Fibroblast of lung (primary cell): ENCODE measurements at regions not wholly inside any gene's neighbourhood (a gene's known extent, or its start where the extent isn't known, plus 50 kb on each side); places are given as distances from the start of the nearest gene placed in this dataset.

Source experiments
- CTCF ChIP-seq, 2 donors: IDR thresholded peaks in 1 of 2; conservative IDR thresholded peaks in 1 of 2; 1 replicate in 1 of 2; 2 replicates in 1 of 2; pipeline ENCODE4 v1.5.1; 2011 to 2012; ENCODE audit warnings: low read length in 2 of 2, control low read depth in 1 of 2, inconsistent platforms in 1 of 2, low read depth in 1 of 2, mild to moderate bottlenecking in 1 of 2
- EZH2 ChIP-seq: IDR thresholded peaks from 2 replicates; pipeline ENCODE4 v1.5.1; 2012; ENCODE audit warnings: low read length, control low read depth, mild to moderate bottlenecking; ENCODE audit errors: missing control alignments

- TF ChIP-seq CTCF (conservative IDR thresholded peaks at IDR 0.05 in 1 of 2, IDR thresholded peaks at IDR 0.05 in 1 of 2; ENCODE audit: low read depth in 1 of 2, low read length in 2 of 2) (no peak), EZH2 (no peak)
These were observed 153.2 kb upstream of the RPL34 start for GRCh38 chr4:108466936-108467902.
